Globus pallidus (tissue), 1 donor: ENCODE measurements at regions not wholly inside any gene's neighbourhood (a gene's known extent, or its start where the extent isn't known, plus 50 kb on each side); places are given as distances from the start of the nearest gene placed in this dataset.
"Not testable (repeated sequence)": the region's sequence is repeated elsewhere in the genome, so short reads cannot be mapped to it uniquely, and the experiment has no call there.

Experiments used
- DNase-seq: peaks from one replicate; pipeline ENCODE4 v3.0.0-alpha.2; 2015; ENCODE audit warnings: low spot score

DNA sequence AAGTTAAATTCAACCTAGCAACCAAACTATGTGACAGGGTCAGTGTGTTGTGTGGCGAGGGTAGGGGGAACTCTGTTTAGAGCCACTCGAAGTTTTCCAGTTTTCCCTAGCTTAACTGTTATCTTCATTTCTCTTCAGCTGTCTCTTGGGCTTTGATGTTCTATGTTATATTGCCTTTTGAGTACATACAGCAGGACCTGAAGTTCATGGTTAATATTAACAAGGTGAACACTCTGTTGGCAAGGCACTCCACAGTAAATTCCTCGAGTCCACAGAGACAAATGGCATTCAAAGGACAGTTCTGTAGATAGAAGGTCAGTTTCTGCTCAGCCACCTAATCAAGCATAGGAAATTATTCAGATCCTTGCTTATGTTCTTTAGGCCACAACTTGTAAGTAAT lies 147.9 kb upstream of the DPH6 start:
- DNase-seq, result no peak

DNA sequence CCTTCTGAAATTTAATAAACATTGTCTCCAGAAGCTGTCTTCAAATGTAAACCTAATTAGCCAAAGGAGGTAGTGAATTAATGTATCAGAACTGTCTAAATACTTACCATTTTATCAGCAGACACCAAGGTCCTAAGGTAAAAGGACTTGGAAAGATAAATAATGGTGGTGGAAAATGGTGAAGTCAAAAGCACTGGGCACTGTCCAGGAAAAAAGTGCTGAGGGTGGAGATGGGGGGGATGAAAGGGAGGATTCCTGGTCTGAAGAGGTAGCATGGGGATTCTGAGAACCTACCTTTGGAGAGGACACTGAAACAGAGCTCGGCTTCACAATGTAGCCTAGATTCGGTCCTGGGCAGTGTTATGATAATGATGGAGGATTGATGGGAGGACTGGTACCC lies 149.0 kb upstream of the DPH6 start:
- no peak for DNase-seq

DNA sequence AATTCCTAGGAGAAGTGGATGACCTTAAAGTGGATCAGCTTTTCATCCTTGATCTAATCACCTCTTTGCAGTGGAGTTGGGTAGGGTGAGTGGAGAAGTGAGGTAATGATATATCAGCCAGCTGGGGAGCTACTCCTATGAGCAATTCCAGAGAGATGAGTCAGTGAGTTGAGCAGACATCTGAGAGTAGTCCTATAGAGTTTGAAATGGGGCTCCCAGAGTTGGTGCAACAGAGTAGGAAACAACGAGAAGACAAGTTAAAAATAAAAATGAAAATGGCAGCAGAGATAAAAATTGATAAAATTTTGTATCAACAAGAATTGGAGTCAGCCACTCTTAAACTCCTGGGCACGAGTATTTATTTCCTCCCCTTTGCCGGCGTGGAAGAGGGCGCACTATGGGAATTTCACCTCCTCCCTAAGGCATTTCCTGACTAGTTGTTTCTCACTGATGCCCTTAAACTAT lies 150.8 kb upstream of the DPH6 start:
- DNase-seq, result no peak

DNA sequence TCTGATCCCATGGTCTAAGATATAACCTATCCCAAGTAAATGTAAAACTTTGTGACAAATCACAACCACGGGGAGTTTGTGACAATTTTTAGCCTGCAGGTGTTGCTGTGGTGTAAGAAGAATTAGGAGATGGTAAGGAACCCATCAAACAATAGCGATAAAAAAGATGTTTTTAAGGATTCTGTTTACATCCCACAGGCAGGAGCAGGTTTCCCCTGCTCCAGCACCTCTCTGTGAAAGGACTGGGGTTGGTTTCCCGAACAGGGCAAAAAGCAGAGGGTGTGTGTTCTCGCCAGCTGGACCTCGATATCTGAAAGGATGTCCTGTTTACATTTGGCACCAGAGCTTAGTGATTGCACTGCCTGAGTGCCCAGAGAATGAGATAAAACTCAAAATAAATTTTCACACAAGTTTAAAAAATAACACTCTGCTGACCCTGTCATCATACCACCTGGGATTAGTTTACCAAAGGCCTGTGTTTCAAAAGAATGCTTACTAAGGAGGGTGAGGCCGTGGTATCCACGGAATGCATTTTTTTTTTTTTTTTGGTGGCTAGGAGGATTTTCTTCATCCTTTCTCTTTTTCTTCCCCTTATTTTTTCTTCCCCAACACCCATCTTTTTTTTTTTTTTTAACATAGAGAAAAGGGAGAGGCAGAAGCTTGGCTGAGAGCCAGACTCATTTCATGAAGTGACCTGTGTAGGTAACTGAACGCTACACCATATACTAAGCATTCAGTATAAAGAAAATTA lies 151.8 kb upstream of the DPH6 start:
- no peak for DNase-seq

GRCh38 chr15:35698331-35698730 lies 152.4 kb upstream of the DPH6 start:
- DNase-seq, result no peak

DNA sequence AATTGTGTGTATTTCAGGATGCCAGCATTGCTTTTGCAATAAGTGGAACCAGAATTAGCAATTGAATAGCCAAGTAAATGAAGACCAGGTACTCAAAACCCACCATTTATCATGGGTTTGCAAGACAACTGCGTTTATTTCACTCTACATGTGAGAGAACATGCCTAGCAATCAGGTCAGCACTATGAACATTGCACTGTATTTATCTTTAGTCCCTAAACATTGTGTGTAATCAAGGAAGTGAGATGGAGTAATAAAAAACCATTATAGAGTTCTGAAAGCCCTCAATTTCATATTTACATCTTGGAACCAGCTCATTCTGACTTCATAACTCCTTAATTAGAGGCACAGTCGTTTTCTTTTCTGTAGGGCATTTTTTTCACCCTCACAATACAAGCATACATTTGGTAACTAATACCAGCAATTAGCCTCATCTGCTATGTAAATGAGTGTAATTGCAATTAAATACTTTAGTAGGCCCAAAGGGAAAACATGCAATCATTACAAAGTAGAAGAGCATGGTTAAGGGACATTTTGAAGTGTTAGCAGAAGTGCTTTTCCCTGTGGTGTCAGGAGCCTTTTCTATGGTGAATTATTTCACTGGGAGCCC lies 153.1 kb upstream of the DPH6 start:
- no peak for DNase-seq

- not testable (repeated sequence) for DNase-seq
These were observed 154.2 kb upstream of the DPH6 start for GRCh38 chr15:35700091-35700593.

DNA sequence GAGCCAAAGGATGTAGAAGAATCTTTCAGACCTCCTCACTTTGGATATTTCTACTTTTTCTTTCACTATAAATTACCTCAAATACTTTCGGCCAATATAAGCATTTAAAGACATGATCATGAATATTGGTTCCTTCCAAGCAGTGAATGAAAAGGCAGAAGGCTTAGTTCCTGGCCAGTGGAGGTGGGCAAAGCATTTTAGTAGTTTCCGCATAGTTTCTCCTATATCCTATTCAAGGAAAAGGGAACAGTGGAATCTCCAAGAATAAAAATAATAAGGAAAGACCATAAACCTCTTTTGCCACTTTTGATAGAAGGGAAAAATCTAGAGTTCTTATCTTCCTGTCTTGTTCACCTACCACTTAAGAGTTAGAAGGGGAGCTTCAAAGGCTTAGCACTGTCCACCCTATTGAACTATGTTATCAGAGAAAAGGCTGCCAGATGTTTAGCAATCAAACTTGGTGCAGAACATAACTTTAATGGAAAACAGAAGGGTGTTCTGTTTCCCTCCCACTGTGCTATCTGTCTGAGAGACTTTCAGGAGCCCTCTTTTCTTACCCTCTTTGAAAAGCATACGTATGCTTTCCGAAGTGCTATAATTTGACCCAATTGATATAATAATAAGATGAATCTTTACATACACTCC lies 155.6 kb upstream of the DPH6 start:
- no peak for DNase-seq

DNA sequence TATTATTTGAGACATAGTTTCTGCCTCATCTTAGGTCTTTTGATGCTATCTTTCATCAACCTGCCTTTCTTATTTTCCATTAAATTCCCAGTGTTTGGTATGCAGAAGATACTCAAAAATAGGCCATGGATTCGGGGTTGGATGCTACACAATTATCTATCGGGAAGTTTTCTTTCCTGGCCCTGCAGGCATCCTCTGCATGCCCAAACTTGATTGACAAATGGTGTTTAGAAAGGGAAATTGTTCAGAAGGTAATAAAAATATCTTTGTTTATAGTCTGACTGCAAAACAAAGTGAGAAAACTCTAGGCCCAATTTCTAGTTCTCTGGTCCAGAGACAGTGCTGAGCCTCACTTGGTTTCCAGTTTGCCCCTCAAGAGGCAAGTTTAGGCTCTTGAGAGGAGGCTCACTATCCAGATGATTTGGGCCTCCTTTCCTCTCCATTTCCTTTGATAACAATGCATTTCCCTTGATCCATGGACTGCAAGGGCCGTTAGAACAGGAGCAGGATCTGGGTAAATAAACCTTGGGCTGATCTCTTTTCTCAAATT lies 157.1 kb upstream of the DPH6 start:
- DNase-seq, result no peak

DNA sequence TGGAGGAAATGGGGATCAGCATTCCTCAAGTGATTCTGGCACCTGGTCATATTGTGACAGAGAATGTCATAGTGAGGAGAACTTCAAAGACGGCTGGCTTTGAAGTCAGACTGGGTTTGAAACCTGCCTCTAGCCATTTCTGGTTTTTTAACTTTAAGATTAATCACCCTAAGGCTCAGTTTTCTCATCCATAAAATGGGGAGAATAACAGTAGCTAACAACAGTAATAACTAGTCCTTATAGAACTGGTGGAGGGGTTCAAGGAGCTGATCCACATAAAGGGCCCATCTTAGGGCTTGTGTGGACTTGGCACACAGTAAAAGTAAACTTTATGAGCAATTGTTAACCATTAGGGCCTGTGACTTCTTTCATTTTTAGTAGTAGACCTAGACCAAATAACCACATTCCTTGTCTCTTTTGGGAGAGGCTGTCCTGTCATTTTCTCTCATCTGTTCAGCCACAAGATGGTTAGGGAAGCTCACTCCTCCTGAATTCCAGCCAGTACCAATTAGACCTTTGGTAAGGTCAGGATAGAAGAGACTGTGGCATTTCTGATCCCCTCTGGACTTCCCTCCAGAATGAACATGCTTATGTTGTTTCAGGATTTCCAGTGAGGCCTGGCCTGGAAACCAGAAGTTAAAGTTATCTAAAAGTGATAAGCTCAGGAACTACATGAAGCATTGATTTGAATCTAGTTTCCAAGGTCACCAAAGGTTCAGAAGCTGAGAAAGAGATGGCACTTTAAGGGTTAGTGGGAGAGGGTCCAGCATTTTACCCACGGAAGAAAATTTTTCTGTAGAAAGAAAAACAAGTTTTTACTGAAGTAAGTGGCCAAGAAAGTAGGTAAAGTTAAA lies 159.3 kb upstream of the DPH6 start:
- DNase-seq, result no peak

DNA sequence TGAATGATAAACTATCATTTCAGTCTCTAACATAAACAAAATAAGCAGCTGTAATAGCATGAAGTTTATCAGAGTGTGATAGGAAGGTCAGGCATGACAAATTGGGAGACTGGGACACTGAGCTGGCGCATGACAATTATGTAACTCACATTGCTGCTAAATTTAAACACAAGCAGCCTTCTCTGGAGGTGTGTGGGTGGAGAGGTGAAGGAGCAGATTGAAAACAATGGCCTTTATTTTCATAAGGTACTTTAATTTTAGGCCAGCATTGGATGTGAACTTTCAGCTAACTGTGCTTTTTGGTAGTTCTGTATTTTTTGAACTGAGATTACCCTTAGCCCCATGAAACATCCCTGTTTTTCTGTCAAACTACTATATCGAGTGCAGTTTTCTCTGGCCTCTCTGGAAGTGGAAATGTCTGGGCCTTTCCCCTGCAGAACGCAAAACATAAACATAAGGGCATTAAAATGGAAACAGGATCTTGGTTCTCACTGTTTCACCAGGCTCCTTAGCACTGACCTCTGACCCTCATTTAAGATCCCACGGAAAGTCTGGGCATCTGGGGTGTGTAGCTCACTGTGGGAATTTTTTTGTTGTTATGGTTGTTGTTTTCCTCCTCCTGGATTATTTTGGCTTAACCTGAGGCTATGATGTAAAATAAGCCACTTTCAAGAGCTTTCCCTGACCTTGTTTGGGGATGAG lies 160.1 kb upstream of the DPH6 start:
- no peak for DNase-seq

DNA sequence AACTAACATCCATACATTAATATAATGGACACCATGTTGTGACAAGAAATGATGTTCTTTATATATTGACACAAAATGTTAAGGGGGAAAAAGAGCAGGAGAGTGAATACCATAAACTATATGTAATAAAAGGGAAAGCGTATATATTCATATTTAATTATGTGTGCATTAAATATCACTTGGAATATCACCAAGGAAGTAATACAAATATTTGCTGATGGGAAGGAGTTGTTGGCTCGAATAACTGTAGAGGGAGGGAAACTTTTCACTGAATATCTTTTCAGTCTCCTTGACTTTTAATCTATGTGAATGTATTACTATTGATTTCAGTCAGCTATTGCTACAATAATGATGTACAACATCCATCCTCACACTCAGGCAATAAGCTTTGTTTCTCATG lies 167.0 kb upstream of the DPH6 start:
- no peak for DNase-seq

DNA sequence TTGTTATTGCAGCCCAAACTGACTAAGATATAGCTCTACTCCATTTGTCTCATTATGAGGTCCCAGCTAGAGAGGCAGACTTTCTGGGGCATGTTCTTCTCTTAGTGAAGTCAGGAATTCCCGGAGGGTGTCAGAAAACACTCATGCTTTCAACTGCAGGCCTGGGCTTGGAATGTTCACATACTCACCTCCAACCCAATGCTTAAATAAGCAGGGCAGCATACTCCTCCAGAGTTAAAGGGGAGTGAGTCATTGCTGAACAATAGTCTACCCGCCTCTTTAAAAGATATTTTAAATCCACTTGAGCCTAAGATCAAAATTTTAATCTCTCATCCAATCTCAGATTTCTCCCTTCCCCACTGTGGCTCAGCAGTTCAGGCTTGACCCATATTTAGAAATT lies 167.8 kb upstream of the DPH6 start:
- no peak for DNase-seq

DNA sequence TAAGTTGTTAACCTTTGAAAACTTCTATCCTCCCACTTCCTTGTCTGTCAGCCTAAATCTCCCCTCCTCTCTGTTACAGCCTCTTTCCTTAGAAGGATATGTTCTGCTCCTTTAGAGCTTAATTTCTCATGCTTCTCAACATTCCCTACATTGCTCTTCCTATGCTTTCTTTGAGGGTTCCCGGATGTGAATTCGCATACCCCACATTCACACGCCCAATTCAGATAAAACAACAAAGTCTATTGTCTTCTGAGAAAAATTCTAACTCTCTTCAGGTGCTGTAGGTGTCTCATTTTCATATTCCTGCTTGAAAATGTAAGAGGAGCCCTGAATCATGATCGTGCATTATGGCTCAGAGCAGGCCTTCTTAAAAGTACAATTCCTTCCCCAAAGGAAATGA lies 171.8 kb upstream of the DPH6 start:
- DNase-seq, result no peak

DNA sequence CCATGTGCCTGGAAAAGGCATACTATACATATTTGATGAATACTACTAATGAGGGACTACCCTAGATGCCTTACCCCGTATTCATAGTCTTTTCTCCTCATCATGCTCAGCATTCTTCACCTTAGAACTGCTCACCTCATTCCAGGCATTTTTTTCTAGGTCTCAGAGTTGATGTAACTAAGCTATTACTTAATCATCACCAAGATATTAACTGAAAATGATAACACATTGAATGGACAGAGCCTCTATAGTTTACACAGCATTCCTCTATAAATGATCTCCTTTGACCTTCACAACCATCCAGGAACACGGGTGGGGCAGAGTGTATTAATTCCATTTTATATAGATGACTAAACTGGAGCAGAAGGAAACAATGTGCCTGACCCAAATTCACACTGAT lies 174.1 kb upstream of the DPH6 start:
- DNase-seq, result no peak

GRCh38 chr15:35720984-35721383 lies 175.0 kb upstream of the DPH6 start:
- DNase-seq, result no peak

- DNase-seq, result no peak
These were observed 175.8 kb upstream of the DPH6 start for GRCh38 chr15:35721751-35722150.

- no peak for DNase-seq
These were observed 176.5 kb upstream of the DPH6 start for GRCh38 chr15:35722501-35722900.

DNA sequence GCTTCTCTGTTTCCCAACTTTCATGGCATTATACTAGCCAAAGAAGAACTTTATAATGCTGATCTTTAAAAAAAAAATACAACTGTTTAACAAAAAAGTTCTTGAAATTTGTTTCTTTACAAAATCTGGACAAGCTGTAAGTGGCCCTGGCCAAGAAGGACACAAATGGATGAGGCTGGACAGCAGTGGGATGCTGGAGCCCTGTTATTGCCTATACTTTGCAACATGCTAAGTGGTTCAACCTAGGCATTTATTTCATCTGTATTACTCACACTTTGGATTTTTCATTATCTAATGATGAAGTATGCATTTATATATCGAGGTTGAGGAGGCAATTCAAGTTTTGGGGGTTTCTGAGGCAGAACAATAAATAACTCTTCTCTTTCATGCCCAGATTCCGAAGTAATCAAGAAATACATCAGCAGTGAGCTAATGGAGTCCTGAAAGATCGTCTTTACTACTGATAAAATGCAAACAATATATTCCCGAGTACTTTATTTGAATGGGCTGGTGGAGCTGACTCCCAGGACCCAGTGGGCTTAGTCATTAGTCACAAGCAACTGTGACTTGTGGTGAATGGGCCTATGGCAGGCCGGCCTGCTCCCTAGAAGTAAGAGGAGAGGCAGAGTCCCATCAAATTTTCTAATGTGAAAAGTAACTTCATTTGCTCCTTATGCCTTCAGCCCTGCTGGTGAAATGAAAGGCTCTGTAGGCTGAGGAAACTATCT lies 177.3 kb upstream of the DPH6 start:
- DNase-seq, result no peak

- no peak for DNase-seq
These were observed 177.9 kb upstream of the DPH6 start for GRCh38 chr15:35723852-35724251.

- no peak for DNase-seq
These were observed 178.7 kb upstream of the DPH6 start for GRCh38 chr15:35724626-35725025.
